HCEC 1CT (cell line): ENCODE measurements at regions not wholly inside any gene's neighbourhood (a gene's known extent, or its start where the extent isn't known, plus 50 kb on each side); places are given as distances from the start of the nearest gene placed in this dataset.
"Not testable (repeated sequence)": the region's sequence is repeated elsewhere in the genome, so short reads cannot be mapped to it uniquely, and the experiment has no call there.

Experiments used
- DNase-seq: peaks from one replicate; pipeline ENCODE4 v3.0.0-alpha.2; 2017

GRCh38 chr1:208475951-208476845 lies 232.0 kb upstream of the PLXNA2 start:
- no peak for DNase-seq

GRCh38 chr1:208476846-208477170 lies 232.6 kb upstream of the PLXNA2 start:
- DNase-seq, result no peak

GRCh38 chr1:208479435-208479834 lies 235.3 kb upstream of the PLXNA2 start:
- no peak for DNase-seq

GRCh38 chr1:208485512-208485911 lies 241.3 kb upstream of the PLXNA2 start:
- no peak for DNase-seq

GRCh38 chr1:208486677-208487076 lies 242.5 kb upstream of the PLXNA2 start:
- no peak for DNase-seq

GRCh38 chr1:208488432-208488831 lies 244.2 kb upstream of the PLXNA2 start:
- not testable (repeated sequence) for DNase-seq

GRCh38 chr1:208496467-208497371 lies 252.5 kb upstream of the PLXNA2 start:
- no peak for DNase-seq

- DNase-seq, result no peak
Measured at GRCh38 chr1:208497866-208498541, 253.8 kb upstream of the PLXNA2 start.

- DNase-seq, result no peak
Measured at GRCh38 chr1:208499026-208499425, 254.8 kb upstream of the PLXNA2 start.

- no peak for DNase-seq
Measured at GRCh38 chr1:208499601-208500000, 255.4 kb upstream of the PLXNA2 start.

- no peak for DNase-seq
Measured at GRCh38 chr1:208500375-208500774, 256.2 kb upstream of the PLXNA2 start.

- no peak for DNase-seq
Measured at GRCh38 chr1:208501542-208501941, 257.4 kb upstream of the PLXNA2 start.

- no peak for DNase-seq
Measured at GRCh38 chr1:208503787-208504186, 259.6 kb upstream of the PLXNA2 start.

- DNase-seq, result no peak
Measured at GRCh38 chr1:208506812-208507211, 262.6 kb upstream of the PLXNA2 start.

GRCh38 chr1:208509072-208509471 lies 264.9 kb upstream of the PLXNA2 start:
- DNase-seq, result no peak

- DNase-seq, result no peak
Measured at GRCh38 chr1:208510192-208510952, 266.2 kb upstream of the PLXNA2 start.

GRCh38 chr1:208511242-208511860 lies 267.2 kb upstream of the PLXNA2 start:
- DNase-seq, result no peak

- DNase-seq, result no peak
Measured at GRCh38 chr1:208513799-208514198, 269.6 kb upstream of the PLXNA2 start.

GRCh38 chr1:208515129-208515528 lies 270.9 kb upstream of the PLXNA2 start:
- no peak for DNase-seq

- DNase-seq, result no peak
Measured at GRCh38 chr1:208516780-208517179, 272.6 kb upstream of the PLXNA2 start.

GRCh38 chr1:208520438-208521099 lies 276.4 kb upstream of the PLXNA2 start:
- DNase-seq, result no peak

GRCh38 chr1:208521534-208521933 lies 277.4 kb upstream of the PLXNA2 start:
- DNase-seq, result no peak
